Cardiac muscle cell (in vitro differentiated cells and primary cell): ENCODE measurements at regions not wholly inside any gene's neighbourhood (a gene's known extent, or its start where the extent isn't known, plus 50 kb on each side); places are given as distances from the start of the nearest gene placed in this dataset.

Source experiments
- DNase-seq, 2 donors: peaks; one replicate each; pipeline versions ENCODE4 v3.0.0 to v3.0.0-alpha.2; 2010 to 2017; ENCODE audit warnings: low read depth in 1 of 2, low spot score in 1 of 2
- H3K27ac ChIP-seq: fragments of 200-600 bp; sonication (generic); 2 replicates; pipeline ENCODE4 v1.5.1; 2016
- H3K27me3 ChIP-seq: fragments of 200-600 bp; sonication (generic); 2 replicates; pipeline ENCODE4 v1.6.0; 2016; ENCODE audit warnings: control low read depth
- H3K36me3 ChIP-seq: fragments of 200-600 bp; sonication (generic); 2 replicates; pipeline ENCODE4 v1.5.1; 2016; ENCODE audit warnings: control low read depth
- H3K4me1 ChIP-seq: fragments of 200-600 bp; sonication (generic); 2 replicates; pipeline ENCODE4 v1.8.1; 2017; ENCODE audit warnings: low read depth, mild to moderate bottlenecking, mixed run types
- H3K4me3 ChIP-seq: fragments of 200-600 bp; sonication (generic); 2 replicates; pipeline ENCODE4 v1.5.1; 2016; ENCODE audit warnings: mild to moderate bottlenecking
- H3K9me3 ChIP-seq: fragments of 200-600 bp; sonication (generic); 2 replicates; pipeline ENCODE4 v1.5.1; 2017; ENCODE audit warnings: low read depth, mild to moderate bottlenecking, control low read depth
- TF ChIP-seq, protein P1 (sequence below): IDR thresholded peaks from 2 replicates; pipeline ENCODE4 v1.5.1; 2012; ENCODE audit warnings: low read depth, mild to moderate bottlenecking, low read length

- H3K36me3 ChIP-seq = no peaks in the 10 kb centered on the region
- no peak for DNase-seq
- no peak overlapping the region for H3K27ac ChIP-seq
- TF ChIP-seq, protein P1, sequence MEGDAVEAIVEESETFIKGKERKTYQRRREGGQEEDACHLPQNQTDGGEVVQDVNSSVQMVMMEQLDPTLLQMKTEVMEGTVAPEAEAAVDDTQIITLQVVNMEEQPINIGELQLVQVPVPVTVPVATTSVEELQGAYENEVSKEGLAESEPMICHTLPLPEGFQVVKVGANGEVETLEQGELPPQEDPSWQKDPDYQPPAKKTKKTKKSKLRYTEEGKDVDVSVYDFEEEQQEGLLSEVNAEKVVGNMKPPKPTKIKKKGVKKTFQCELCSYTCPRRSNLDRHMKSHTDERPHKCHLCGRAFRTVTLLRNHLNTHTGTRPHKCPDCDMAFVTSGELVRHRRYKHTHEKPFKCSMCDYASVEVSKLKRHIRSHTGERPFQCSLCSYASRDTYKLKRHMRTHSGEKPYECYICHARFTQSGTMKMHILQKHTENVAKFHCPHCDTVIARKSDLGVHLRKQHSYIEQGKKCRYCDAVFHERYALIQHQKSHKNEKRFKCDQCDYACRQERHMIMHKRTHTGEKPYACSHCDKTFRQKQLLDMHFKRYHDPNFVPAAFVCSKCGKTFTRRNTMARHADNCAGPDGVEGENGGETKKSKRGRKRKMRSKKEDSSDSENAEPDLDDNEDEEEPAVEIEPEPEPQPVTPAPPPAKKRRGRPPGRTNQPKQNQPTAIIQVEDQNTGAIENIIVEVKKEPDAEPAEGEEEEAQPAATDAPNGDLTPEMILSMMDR = no peak
- no peak overlapping the region for H3K4me3 ChIP-seq
- peaks cover 21% of the 10 kb centered on the region for H3K4me1 ChIP-seq
- H3K9me3 ChIP-seq = no peaks in the 10 kb centered on the region
- no peaks in the 10 kb centered on the region for H3K27me3 ChIP-seq
These were observed 50.7 kb upstream of the CNTNAP4 start for GRCh38 chr16:76226481-76226880.
